HG02970 (cell line): ENCODE measurements at regions not wholly inside any gene's neighbourhood (a gene's known extent, or its start where the extent isn't known, plus 50 kb on each side); places are given as distances from the start of the nearest gene placed in this dataset.

Experiments
- ATAC-seq: cut with Tn5 transposase; IDR thresholded peaks from one replicate; pipeline ENCODE4 v1.9.1; 2021; ENCODE audit warnings: mild to moderate bottlenecking, moderate library complexity, moderate number of reproducible peaks; ENCODE audit not compliant: unreplicated experiment, low FRiP score

DNA sequence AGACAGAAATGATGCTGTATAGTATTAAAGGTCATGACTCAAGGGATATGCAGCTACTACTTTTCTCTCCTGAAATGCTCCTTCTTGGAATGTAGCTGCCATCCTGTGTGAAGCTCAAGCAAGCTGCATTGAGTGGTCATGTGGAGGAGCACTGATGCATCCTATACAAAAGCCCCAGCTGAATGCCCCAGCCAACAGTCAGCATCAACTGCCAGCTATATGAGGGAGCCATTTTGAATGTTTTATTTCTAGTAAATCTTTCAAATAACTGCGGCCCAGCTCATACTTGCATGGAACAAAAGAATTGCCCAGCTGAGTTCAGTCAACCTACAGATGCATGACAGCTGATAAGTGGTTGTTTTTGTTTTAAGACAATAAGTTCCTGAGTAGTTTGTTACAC lies 165.0 kb upstream of the GEMIN8 start:
- ATAC-seq, result no peak

DNA sequence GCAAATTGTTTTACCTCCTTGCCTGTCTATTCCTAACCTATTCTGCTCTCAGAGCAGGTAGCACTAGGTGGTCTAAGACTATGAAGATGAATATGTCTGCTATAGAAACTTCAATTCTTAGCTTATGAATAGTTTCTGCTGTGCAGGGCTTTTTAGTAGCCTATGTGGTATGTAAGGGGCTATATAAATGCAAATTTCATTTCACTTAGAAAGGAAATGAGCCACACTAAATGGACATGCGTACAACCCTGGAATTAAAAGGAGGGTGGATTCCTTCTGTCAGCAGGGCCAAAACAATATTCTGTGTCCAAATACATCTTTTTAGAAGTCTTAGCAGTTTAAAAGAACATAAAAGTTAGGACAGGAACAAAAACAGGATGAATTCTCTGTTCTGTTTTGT lies 163.9 kb upstream of the GEMIN8 start:
- ATAC-seq, result no peak

DNA sequence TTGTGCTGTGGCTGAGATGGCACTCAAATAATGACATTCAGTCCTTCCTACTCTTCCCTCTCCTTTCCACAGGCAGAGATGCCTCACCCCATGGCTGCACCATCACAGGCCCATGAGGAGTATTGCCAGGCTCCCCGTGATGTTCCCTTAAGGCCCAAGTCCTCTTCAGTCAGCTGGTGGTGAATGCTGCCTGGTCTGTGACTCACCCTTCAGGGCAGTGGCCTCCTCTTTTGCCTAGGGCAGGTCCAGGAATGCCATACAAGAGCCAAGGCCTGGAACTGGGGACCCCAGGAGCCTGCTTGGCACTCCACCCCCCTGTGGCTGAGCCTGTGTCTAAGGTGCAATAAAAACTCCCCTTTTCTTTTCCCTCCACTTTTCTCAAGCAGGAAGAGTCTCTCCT lies 144.2 kb upstream of the GEMIN8 start:
- ATAC-seq, result no peak

DNA sequence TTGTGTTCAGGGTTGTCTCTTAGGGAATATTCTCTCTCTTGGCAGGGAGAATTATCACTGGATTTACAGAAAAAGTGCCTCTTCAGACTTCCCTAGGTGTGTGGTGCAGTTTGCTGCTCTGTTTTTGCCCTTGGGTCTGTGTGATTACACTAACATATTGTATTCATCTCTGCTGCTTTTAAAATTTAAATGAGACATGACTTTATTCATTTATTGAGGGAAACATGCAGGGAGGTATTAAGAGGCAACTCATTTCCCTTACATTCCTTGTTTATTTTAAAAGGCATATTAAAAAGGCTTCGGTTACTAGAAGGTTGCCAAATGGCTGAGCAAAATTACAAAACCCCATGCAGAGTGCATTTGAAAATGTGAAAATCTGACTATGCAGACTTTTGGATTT lies 135.1 kb upstream of the GEMIN8 start:
- ATAC-seq, result no peak

- no peak for ATAC-seq
These were observed 95.8 kb upstream of the GEMIN8 start for GRCh38 chrX:14125462-14125861.

GRCh38 chrX:14124562-14124961 lies 94.9 kb upstream of the GEMIN8 start:
- no peak for ATAC-seq

DNA sequence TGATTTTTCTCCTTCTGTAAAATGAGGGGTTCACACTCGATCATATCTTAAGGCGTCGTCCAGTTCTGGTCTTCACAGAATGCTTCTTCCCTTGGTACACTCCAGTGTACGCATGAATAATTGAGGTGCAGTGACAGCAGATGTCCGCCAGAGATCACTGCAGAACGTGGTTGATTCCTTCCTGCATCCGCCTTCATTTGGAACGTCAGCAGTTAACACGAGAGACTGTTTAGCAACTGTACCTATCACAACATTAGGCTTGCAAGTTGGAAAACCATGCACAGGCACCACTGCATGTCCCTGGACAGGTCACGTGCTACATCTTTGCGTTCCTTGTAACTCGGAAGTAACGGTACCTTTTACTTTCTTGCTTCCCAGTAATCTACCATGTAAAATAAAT lies 66.0 kb upstream of the GEMIN8 start:
- ATAC-seq, result peak; percentile 69

DNA sequence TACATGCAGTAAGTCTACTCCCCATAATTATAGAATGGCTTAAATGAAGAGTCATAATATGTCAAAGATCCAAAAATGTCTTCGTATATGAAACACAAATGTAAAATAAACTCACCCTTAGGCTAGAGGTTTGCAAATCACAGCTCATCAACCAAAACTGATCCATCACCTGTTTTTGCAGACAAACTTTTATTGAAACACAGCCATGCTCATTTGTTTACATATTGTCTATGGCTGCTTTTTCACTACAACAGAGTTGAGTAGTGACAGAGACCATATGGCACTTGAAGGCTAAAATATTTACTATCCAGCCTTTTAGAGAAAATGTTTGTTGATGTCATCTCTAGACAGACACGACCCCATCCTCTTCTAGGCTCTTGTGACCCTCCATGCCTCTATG lies 64.5 kb upstream of the GEMIN8 start:
- no peak for ATAC-seq

GRCh38 chrX:14084466-14084865 lies 54.8 kb upstream of the GEMIN8 start:
- no peak for ATAC-seq

DNA sequence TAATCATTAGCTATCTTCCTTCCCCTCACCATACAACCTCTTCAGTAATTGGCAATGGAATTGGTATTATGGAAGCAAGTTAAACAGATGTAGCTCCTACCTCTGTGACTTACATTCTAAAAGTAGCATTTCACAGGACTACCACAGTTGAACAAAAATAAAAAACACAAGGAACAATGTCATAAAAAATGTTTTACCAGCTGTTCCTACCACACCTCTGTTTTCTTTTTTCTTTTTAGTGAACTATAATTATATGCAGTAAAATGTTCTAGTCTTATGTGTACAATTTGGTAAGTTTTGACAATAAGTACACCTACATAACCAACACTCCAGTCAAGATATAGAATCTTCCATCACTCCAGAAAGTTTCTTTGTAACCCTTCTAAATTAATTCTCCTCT lies 54.1 kb upstream of the GEMIN8 start:
- ATAC-seq, result no peak

DNA sequence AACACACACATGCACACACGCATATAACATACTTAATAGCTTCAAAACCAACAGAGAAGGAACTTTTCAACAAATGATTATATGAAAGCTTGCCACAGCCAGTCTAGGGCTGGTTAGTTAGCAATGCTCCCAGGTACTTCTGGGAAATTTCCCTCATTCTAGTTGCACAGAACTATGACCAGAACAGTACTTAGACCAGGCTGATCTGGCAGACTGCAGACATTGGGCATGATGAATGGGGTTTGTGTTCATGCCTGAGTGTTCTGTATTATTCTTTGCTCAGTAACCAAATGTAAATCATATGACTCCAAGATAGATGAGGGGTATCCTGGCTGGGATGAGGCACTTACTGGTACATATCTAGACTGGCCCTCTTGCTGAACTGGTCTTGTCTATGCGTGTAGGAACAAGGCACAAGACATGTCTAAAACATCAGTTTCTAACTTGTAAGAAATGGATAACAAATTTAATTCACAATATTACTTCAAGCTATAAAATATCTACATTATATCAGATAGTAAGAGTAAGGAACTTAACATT lies 50.3 kb upstream of the GEMIN8 start:
- ATAC-seq, result no peak
